Activated CD4-positive, CD25-positive, alpha-beta regulatory T cell treated with anti-CD3 and anti-CD28 coated beads, Interleukin-2, amount 50 U/mL, for 24 hours (primary cell): ENCODE measurements at regions not wholly inside any gene's neighbourhood (a gene's known extent, or its start where the extent isn't known, plus 50 kb on each side); places are given as distances from the start of the nearest gene placed in this dataset.

Experiments used
- ATAC-seq, 2 donors: fragments of 150-1000 bp; cut with Tn5 transposase; one replicate each; pipeline ENCODE4 v1.10.0; 2021; ENCODE audit warnings: mild to moderate bottlenecking in 1 of 2, moderate library complexity in 1 of 2

DNA sequence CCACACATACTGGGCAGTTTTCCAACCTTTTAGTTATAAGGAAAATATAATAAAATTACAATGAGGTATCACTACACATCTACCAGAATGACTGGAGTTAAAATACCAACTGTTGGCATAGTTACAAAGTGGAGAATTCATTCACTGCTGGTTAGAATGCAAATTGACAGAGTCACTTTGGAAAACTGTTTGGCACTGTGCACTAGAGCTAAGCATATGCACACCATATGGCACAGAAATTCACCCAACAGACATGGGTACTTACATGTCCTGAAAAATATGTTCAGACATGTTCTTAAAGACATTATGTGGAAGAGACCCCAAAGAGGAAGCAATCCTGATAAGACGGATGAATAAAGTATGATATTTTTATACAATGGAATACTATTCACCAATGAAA, 686.1 kb upstream of the RAB6C start:
- no peak for ATAC-seq

DNA sequence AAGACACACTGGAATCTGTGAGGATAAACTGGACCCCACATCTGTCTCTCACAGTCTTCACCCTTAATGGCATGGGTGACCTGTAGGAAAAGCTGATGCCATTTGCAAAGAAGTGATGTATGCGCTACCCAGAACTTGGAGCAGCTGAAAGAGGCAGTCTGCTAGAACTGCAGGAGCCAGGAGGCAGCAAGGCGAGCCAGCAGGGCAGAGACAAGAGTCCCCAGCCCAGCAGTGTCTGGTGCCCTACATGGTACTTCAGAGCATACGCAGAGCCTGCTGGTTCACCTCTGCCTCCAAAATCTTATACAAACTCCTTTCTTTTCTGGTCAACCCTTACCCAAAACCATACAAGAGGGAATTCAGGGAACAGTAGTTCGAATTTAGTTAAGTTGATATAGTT, 683.1 kb upstream of the RAB6C start:
- no peak for ATAC-seq

DNA sequence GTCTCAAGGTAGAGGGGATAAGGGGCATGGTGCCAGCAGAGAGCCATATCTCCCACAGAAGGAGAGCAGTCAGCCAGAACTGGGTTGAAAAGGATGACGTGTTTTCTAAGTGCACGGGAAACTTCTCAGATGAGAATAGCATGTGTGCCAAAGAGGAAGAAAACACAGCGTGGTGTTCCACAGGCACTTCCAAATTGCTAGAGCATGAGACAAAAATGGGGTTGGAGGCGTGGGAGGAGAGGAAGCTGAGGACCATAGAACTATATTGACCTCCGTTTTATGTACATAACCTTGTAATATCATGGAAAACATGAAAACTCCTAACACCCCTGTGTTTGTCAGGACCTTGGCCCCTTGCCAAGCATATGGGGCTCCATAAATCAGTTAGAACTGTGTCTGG, 682.7 kb upstream of the RAB6C start:
- no peak for ATAC-seq

DNA sequence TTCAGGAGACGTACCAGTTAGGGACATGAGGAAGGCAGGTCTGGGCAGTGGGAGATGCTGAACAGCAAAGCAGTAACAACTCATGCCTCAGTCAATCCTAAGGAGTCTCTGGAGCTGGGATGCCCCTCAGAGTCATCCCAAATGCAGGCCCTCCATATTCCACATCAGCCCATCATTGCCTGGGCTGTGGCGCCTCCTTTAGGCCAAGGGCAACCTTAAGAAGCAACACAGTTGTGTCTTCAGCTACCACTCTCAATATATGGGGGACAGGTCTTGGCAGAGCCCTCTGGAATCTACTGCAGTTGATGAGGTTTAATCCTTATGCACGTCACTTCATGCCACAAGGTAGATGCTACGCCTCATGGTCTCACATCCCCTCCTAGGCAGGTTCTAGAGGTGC, 682.0 kb upstream of the RAB6C start:
- no peak for ATAC-seq

DNA sequence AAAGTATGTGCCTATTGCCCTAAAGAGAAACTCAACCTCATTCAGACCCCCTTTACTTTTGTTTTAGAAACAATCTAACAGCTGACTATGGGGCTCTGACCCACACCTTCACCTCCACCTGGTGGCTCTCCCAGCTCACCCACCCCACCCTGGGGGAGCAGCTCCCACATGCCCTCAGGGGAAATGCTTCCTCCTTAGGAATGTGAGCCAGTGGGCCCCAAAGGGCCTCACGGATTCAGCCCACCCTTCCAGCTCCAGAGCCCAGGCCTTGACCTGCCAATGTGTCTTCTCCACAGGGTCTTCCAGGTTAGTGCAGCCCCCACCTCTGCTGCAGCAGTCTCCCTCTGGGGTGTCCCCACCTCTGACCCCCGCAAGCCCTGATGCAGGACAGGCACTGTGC, 680.1 kb upstream of the RAB6C start:
- ATAC-seq: no peak

DNA sequence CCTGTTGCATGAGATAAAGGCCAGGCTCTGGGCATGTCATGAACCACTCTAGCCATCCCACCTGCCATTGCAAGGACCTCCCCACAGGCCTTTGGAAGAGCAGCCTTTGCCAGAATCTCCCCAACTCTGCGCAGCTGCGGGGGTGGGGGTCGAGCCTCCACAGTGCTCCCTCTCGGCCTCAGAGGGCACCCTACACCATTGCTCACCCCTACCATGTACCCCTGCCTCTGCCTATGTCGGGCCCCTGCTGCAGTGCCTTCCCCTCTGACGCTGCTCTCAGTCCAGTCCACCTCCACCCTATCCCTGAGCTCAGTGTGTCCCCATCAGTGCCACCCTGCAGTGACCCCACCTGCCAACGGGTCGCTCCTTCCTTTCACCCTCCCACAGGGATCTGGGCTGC, 679.7 kb upstream of the RAB6C start:
- no peak for ATAC-seq

DNA sequence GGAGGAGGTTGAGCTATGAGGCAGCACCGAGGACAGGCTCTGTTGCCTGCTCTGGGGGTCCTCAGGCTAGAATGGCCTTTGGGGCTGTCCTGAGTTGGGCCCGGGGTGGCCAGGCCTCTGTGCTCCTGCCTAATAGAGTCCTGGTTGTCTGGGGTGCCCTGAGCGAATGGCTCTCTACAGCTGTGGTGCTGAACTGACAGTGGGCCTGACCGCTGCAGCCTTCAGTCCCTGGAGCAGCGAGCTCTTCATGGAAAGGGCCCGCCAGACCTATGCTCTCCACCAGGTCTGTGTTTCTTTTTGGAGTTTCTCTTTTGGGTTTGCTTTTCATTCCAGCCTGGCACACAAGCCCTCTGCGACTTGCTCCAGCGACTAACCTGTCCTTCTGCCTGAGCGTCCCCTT, 679.0 kb upstream of the RAB6C start:
- ATAC-seq: no peak

DNA sequence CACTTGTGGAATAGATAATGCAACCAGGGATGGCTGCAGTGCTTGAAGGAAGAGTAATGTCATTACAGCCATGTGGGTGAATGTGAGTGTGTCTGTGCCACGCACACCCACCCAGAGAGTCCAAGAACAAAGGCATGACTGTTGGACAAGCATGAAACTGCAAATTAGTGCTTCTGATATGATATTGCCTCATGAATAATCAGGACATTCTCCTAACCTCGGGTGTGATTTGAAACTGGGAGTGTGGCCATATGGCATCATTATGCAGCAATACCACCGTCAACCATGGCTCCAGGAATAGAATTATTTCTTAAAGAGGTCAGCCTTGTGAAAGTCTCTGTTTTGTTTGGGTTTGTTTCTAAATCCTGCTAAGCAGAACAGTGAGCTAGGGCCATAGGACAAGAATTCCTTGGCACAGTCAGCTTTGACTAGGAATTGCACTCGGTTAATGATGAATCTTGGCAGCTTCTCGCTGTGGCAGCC, 678.0 kb upstream of the RAB6C start:
- ATAC-seq: no peak

DNA sequence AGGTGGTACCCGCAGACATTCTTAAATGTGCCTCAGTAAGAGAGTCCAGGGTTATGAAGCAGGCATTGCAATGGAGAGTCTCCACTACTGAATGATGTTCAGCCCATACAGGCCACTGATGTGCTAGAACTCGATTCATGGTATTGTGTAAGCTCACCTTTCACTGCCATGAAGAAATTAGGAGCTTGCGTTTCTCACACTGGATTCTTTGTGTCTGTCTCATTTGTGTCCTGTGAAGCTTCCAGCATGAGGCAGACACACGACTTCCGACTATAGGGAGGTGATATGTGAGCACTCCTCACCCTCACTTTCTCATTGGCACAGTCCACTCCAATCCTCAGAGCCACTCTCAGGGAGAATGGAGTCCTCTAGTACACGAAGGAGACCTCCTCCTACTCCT, 677.4 kb upstream of the RAB6C start:
- no peak for ATAC-seq

DNA sequence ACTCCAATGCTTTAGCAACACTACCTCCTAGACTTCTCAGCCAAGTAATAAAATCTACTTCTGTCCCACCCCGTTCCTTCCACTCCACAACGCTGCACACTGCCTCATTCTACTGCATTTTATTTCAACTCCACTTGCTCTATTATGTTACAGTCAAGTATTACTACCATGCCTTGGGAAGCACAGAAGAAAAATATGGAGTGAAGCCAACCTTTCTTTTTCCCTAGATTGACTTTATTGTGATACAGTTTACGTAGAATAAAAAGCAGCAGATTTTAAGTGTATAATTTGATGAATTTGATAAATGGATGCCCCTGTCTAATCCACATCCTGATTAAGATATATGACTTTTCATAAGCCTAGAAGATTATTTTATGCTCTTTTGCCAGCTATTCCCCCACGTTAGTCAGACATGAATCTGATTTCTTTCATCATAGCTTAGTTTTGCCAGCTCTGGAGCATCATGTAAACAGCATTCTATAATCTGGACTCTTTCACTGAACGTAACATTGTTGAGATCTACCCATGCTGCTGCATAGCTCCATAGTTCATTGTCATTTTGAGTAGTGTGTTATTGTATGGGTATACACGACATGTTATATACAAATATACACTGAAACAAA, 676.8 kb upstream of the RAB6C start:
- ATAC-seq: no peak

DNA sequence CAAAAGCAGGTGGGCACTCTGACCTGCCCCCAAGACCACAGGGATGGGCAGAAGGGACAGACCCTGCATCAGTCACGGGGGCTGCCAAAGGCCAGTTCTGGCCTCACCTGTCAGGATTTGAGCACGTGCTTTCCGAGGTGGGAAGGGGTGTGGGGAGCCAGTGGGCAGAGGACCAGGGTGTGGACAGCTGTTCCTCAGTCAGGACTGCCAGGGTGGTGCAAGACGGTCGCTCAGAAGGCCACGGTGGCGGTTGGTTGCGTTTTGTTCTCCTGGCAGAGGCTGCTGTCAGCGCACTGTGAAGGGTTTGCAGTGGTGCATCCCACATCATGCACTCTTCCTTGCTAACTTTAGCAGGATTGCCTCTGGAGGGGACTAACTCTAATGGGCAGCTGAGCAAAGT, 665.3 kb upstream of the RAB6C start:
- no peak for ATAC-seq

DNA sequence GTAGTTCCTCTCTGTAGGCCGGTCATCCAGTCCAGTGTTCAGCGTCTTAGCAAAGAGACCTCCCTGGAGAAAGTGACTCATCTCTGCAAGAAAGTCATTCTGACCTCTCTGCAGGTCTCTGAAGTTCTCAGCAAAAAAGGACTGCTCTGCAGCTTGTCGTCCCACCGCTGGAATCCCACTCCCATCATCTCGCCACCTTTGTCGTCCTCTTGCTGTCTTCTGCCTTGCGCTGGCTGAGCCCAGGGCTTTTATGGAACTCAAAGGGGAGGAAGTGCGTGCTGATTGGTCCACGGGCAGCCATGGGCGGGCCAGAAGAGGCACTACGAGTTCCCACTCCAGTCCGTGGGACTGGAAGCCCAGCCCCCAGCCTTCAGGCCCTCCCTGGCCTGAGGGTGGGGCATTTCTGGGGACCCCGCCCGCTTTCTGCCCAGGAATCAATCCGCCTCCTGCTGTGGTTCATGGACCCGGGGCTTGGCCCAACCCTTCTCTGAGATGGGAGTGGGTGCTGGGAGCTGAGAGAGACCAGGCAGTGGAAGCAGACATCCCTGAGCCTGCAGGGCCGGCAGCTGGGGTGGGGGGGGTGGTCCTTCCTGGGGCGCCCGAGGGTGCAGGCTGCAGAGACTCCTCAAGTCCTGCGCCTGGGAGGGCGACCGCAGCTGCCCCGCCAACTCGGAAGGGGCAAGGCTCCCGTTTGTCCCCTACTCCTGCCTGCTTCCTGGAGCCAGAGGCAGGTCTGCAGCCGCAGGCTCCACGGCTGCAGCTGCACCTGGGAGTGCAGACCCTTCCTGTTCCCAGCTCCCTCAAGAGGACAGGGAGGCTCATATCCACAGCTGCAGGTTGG, 660.7 kb upstream of the RAB6C start:
- no peak for ATAC-seq

DNA sequence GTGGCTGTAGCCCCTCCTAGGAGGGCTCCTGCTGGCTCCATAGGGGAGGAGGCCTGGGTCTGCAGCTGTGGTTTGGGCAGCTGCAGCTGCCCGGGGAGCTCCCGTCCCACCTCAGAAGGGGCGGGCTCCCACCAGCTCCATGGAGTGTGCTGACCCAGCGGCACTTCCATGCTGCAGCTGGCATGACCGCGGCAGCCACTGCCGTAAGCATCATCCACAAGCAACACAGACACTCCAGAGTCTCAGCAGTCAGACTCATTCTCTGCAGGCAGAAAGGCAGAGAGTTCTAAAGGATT, 660.1 kb upstream of the RAB6C start:
- ATAC-seq: no peak

DNA sequence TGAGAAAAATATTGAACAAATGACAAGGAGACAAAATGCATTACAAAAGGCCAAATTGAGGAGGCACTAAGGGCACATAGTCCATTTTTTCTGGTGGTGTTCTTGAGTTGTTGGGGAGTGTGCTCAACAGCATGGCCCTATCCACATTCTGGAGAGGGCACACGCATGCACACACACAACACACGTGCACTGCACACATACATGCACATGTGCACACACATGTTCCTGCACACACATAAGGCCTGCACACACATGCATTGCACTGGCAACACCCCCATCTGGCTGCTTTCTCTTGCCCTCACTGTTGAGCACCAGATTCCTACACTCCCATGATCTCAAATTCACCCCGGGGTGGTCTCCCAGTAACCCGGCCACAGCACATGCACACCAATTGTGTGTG, 659.2 kb upstream of the RAB6C start:
- ATAC-seq: no peak

DNA sequence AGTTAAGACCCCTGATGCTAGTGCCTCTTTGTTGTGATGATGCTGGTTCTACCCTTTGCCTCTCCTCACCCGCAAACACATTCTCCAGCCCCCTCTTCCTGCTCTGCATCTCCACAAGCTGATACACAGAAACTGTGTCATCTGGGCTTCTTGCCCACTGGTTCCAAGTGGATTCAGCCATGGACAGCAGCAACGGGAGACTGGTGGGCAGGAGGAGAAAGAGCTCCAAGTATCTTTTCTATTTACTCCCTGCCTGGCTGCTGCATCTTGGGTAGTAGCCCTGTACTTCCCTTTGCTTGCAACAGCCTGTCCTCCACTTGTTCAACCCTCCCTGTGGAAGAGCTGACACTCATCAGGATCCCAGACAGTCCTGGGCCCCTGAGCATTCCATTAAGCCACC, 655.1 kb upstream of the RAB6C start:
- ATAC-seq: no peak

DNA sequence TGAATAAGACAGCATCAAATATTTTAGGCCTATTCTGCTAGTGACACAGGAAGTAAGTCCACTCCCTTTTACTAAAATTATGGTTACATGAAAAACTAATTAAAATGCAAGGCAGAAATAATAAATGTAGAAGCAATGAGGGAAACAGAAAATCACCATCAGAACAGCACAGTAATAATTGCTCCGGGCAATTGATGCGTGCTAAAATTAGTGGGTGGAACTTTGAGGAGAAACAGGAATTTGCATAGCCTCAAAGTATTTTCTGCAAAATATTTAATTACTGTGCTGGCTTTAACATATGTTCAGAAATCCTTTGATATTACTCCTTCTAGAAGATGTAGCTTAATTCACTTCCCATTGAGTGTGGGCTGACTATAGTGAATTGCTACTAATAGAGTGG, 654.3 kb upstream of the RAB6C start:
- no peak for ATAC-seq

DNA sequence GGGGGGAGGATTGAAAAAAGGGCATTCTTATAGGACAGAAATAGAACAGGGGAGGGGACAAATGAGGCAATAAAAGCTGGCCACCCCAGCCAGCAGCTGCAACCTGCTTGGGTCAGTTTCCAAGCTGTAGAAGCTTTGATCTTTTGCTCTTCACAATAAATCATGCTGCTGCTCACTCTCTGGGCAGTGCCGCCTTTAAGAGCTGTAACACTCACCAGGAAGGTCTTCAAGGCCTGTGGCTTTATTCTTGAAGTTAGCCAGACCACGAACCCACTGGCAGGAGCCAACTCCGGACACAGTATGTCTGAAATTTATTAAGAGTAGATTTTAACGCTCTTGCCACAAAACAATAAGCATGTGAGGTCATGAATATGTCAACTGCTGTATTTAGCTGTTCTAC, 649.9 kb upstream of the RAB6C start:
- ATAC-seq: no peak

DNA sequence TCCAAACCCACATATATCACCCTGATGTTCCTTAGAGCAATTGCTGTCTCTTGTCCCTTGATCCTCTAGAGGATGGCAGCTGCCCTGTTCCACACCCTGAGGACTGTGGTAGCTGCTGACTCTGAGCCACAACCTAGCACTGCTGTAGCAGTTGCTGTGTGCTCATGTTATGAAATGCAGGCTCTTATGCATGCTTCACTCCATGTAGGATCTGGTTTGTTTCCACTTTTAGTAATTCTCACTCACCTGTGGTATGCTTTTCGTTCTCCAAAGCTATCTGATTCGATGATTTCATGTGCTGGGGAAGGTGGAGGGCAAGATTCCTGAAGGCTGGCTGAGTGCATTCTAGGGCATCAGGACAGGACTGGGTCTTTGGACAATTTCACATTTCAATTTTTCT, 649.0 kb upstream of the RAB6C start:
- ATAC-seq: no peak

DNA sequence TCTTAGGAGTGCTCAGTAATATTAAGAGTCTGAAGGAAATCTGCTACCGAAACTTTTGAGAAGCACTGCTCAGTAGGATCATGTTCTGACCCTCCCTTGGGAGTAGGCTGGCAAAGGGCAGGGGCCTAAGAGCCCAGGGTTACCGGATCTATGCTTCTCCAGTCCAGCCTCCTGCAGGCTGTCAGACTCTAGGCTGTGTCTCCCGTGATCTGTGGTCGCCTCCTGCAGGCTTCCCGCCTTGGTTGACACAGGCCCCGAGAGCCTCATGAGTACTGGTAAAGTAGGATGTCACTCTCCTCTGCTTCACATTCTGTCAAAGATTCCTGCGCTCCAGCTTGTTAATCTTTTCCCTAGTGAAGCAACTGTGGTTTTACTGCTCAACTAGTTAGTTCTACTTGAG, 647.8 kb upstream of the RAB6C start:
- ATAC-seq: no peak

DNA sequence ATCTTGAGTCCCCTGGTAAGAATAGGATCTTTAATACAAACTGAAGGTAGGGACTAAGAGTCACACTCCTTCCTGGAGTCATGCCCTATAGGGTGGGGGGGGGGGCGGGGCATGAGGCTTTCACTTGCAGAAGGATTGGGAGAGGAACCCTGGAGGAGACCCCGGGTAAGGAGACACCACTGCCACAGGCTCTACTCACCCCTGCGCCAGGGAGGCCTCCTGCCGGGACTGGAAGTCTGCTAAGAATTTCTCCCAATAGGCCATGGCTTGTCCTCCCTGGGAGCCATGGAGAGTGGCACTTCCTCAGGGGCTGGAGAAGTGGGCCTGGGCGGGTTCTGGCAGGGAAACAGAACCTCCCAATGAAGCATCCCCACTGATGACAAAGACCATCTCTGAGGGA, 645.3 kb upstream of the RAB6C start:
- ATAC-seq: no peak

DNA sequence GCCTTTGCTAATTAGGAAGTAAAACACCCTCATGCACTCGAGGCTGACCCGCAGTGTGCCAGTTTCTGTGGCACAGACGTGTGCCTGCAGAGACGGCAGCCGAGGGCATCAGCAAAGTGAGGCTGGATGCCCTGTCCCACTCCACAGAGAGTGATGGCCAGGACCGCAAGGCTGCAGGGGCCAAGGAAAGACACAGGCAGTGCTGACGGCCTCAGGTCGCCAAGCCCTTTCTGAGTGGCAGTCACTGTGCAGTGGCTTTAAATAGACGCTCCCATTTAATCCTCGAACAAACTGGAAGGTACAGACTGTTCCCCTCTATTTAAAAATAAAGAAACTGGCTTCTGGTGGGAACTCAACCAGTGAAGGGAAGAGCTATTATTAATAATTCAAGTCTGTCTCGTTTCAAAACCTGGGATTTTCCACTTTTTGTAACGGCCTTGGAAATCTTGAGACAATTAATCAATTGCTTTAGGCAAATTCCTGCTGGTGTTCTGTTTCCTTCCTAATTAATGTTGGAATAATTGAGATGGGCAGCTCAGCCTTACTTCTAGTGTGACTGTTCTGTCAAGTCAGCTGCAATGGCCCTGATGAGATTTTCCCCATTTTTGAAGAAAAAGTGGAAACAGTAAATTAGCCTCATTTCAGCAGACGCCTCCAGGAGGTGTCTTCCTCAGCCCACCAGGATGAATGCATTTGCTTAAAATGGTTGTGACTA, 644.6 kb upstream of the RAB6C start:
- no peak for ATAC-seq

DNA sequence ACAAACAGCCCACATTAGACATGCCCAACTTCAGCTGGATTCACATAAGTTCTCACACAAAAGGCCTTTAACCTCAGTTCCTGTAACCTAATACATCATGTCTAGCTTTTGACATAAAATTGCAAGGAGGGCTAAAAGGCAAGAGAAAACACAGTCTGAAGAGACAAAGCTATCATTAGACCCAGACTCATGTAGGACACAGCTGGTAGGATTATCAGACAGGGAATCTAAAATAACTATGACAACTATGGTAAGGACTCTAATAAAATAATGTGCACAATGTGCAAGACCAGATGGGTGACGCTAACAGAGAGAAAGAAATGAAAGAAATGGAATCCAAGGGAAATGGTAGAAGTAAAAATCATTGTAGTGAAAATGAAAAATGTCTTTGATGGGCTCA, 643.2 kb upstream of the RAB6C start:
- no peak for ATAC-seq

DNA sequence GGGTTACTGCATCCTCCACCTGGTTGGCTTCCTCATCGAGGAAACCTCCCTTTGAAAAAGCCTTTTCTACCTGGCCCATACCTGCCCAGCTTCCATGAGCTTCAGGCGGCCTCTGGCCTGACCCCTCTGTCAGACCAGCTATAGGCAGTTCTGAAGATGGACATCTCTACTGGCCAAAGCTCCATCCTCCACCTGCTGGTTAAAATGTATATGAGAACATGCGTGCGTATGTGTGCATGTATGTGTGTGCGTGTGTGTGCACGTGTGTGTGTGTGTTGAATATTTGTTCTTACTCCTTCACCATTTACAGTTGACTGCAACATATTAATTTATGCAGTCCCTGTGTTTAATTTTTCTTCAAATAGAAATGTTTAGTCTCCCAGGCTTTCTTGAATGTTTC, 642.4 kb upstream of the RAB6C start:
- no peak for ATAC-seq

DNA sequence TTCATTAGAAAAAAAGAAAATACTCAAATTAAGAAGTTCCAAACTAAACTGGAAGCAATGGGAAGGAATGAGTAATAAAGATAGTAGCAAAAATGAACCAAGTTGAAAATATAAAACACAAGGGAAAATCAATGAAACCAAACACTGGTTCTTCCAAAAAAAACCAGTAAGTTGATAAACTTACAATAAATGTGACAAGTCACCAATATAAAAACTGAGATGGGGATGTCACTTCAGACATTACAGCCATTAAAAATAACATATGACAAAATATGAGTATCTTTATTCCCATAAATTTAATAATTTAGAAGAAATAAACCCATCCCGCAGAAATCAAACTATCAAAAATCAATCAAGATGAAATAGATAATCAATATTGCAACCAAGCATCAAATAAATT, 633.9 kb upstream of the RAB6C start:
- no peak for ATAC-seq
